ENCODE measurements at regions not wholly inside any gene's neighbourhood (a gene's known extent, or its start where the extent isn't known, plus 50 kb on each side); places are given as distances from the start of the nearest gene placed in this dataset.

DNA sequence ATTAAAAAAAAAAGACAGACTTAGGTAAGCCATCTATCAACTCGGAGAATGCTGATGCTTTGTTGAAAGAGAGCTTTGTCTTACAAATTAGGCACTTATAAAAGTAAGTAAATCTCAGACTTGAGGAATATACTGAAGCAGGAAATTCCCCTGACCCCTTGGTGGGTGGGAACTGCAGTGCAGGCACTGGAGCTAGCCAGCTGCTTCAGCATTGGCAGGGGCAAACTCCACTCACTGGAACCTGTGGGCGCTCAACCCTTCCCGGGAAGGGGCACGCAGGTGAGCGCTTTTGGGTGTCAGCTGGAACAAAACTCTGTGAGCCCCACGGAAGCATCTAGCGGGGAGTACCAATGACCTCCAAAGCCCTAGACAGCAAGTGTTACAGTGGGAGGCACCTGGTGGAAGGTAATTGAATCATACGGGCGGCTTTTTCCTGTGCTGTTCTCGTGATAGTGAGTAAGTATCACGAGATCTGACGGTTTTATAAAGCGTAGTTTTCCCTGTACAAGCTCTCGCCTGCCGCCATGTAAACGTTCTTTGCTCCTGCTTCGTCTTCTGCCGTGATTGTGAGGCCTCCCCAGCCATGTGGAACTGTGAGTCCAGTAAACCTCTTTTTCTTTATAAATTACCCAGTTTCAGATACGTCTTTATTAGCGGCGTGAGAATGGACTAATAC lies 628.0 kb upstream of the CDH18 start:
- H3K4me1 Mint-ChIP-seq (ENCODE audit: unreplicated experiment), result no peaks in the 10 kb centered on the region
- no peak for DNase-seq (ENCODE audit: low spot score)
- H3K36me3 Mint-ChIP-seq (ENCODE audit: low read depth, unreplicated experiment), result no peaks in the 10 kb centered on the region
- no peaks in the 10 kb centered on the region for H3K27me3 Mint-ChIP-seq (ENCODE audit: unreplicated experiment)
- H3K9me3 Mint-ChIP-seq (ENCODE audit: unreplicated experiment), result no peaks in the 10 kb centered on the region
- H3K4me3 Mint-ChIP-seq (ENCODE audit: unreplicated experiment), result no peak overlapping the region
- TF ChIP-seq, protein P1, sequence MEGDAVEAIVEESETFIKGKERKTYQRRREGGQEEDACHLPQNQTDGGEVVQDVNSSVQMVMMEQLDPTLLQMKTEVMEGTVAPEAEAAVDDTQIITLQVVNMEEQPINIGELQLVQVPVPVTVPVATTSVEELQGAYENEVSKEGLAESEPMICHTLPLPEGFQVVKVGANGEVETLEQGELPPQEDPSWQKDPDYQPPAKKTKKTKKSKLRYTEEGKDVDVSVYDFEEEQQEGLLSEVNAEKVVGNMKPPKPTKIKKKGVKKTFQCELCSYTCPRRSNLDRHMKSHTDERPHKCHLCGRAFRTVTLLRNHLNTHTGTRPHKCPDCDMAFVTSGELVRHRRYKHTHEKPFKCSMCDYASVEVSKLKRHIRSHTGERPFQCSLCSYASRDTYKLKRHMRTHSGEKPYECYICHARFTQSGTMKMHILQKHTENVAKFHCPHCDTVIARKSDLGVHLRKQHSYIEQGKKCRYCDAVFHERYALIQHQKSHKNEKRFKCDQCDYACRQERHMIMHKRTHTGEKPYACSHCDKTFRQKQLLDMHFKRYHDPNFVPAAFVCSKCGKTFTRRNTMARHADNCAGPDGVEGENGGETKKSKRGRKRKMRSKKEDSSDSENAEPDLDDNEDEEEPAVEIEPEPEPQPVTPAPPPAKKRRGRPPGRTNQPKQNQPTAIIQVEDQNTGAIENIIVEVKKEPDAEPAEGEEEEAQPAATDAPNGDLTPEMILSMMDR (IDR thresholded peaks at IDR 0.05; ENCODE audit: unreplicated experiment), result no peak
- H3K27ac Mint-ChIP-seq (ENCODE audit: unreplicated experiment), result no peak overlapping the region

DNA sequence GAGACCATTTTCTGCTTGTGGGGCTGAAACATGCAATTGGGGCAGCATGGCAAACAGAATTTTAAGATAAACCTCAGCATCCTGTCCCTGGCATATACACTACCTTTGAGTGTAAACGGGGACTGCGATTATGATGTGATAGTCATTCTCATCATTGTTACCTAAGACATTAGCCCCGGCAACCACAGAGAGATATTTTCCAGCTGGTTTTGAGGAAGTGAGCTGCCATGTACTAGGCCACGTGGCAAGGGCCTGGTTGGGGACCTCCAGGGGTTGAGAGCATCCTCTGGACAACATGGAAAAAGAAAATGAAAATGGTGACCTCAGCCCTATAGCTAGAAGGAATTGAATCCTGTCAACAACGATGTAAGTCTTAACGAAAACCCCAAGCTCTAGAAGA lies 623.6 kb upstream of the CDH18 start:
- H3K27ac Mint-ChIP-seq (ENCODE audit: unreplicated experiment), result no peak overlapping the region
- H3K4me1 Mint-ChIP-seq (ENCODE audit: unreplicated experiment), result no peaks in the 10 kb centered on the region
- TF ChIP-seq, protein P1 (IDR thresholded peaks at IDR 0.05; ENCODE audit: unreplicated experiment), result no peak

DNA sequence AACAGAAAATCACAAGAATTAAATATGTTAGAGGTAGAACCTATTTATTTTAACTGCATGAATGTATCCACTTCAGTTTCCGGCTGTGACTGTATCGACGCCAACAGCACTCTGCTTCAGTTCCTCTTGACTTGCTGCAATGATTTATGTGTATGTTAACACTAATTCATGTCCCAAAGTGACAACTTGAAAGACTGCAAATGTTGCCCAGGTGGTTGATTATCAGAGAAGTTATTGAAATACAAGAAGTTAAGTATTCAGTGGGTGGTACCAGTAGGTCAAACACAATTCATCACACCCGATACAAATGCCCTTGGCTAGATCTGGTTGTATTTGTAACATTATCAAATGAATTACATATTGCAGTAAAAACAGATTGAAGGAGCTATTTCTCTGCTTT lies 622.7 kb upstream of the CDH18 start:
- Mint-ChIP-seq H3K27ac (ENCODE audit: unreplicated experiment) (no peak overlapping the region), H3K36me3 (ENCODE audit: low read depth, unreplicated experiment) (no peaks in the 10 kb centered on the region), H3K4me3 (ENCODE audit: unreplicated experiment) (no peak overlapping the region), H3K9me3 (ENCODE audit: unreplicated experiment) (no peaks in the 10 kb centered on the region), H3K27me3 (ENCODE audit: unreplicated experiment) (no peaks in the 10 kb centered on the region), H3K4me1 (ENCODE audit: unreplicated experiment) (no peaks in the 10 kb centered on the region)
- no peak for DNase-seq (ENCODE audit: low spot score)
- TF ChIP-seq, protein P1 (IDR thresholded peaks at IDR 0.05; ENCODE audit: unreplicated experiment), result no peak

More for the DNA sequence above, 623.6 kb upstream of the CDH18 start:
- DNase-seq (ENCODE audit: low spot score), result no peak
- H3K36me3 Mint-ChIP-seq (ENCODE audit: low read depth, unreplicated experiment), result no peaks in the 10 kb centered on the region
- no peaks in the 10 kb centered on the region for H3K9me3 Mint-ChIP-seq (ENCODE audit: unreplicated experiment)
- H3K27me3 Mint-ChIP-seq (ENCODE audit: unreplicated experiment), result no peaks in the 10 kb centered on the region
- no peak overlapping the region for H3K4me3 Mint-ChIP-seq (ENCODE audit: unreplicated experiment)

DNA sequence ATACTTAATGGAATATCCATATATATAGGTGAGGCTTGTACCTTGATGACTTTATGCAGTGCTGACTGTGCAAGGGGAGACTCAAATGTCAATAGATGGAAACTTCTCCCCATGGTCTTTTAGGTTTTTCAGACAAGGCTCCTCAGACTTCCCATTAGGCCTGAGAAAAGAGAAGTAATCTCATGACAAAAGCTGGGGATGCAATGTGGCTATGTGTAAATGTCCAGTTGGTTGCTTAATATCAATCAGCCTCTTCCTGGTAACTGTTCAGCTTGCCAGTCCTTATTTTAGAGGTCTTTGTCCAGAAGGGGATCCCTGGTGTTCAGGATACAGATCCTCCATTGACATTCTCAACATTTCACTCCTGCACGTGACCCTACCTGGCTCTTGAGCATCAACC lies 621.1 kb upstream of the CDH18 start:
- TF ChIP-seq, protein P1 (IDR thresholded peaks at IDR 0.05; ENCODE audit: unreplicated experiment), result no peak
- no peaks in the 10 kb centered on the region for H3K36me3 Mint-ChIP-seq (ENCODE audit: low read depth, unreplicated experiment)
- H3K27me3 Mint-ChIP-seq (ENCODE audit: unreplicated experiment), result no peaks in the 10 kb centered on the region
- H3K4me3 Mint-ChIP-seq (ENCODE audit: unreplicated experiment), result no peak overlapping the region
- H3K4me1 Mint-ChIP-seq (ENCODE audit: unreplicated experiment), result no peaks in the 10 kb centered on the region
- H3K27ac Mint-ChIP-seq (ENCODE audit: unreplicated experiment), result no peak overlapping the region
- no peak for DNase-seq (ENCODE audit: low spot score)
- no peaks in the 10 kb centered on the region for H3K9me3 Mint-ChIP-seq (ENCODE audit: unreplicated experiment)

DNA sequence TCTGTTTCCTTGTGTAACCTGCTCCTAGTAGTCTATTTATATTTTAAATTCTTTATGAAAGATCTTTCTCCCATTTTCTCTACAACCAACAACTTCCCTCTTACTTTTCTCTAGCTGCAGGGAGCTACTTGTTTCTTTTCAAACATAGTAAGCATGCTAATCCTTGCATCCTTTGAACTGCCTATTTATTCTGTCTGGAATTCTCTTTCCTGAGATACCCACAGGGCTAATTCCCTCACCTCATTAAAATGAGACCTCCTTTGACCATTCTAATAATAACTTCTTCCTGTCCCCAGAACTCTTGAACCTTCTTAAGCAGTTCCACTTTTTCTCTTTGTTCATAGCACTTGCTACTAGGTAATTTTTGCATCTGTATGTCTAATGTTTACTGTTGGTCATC lies 620.6 kb upstream of the CDH18 start:
- no peaks in the 10 kb centered on the region for H3K36me3 Mint-ChIP-seq (ENCODE audit: low read depth, unreplicated experiment)
- H3K9me3 Mint-ChIP-seq (ENCODE audit: unreplicated experiment), result no peaks in the 10 kb centered on the region
- H3K27me3 Mint-ChIP-seq (ENCODE audit: unreplicated experiment), result no peaks in the 10 kb centered on the region
- H3K4me3 Mint-ChIP-seq (ENCODE audit: unreplicated experiment), result no peak overlapping the region
- no peak overlapping the region for H3K27ac Mint-ChIP-seq (ENCODE audit: unreplicated experiment)
- TF ChIP-seq, protein P1 (IDR thresholded peaks at IDR 0.05; ENCODE audit: unreplicated experiment), result no peak
- no peak for DNase-seq (ENCODE audit: low spot score)
- H3K4me1 Mint-ChIP-seq (ENCODE audit: unreplicated experiment), result no peaks in the 10 kb centered on the region
